ENCODE measurements at regions not wholly inside any gene's neighbourhood (a gene's known extent, or its start where the extent isn't known, plus 50 kb on each side); places are given as distances from the start of the nearest gene placed in this dataset.

DNA sequence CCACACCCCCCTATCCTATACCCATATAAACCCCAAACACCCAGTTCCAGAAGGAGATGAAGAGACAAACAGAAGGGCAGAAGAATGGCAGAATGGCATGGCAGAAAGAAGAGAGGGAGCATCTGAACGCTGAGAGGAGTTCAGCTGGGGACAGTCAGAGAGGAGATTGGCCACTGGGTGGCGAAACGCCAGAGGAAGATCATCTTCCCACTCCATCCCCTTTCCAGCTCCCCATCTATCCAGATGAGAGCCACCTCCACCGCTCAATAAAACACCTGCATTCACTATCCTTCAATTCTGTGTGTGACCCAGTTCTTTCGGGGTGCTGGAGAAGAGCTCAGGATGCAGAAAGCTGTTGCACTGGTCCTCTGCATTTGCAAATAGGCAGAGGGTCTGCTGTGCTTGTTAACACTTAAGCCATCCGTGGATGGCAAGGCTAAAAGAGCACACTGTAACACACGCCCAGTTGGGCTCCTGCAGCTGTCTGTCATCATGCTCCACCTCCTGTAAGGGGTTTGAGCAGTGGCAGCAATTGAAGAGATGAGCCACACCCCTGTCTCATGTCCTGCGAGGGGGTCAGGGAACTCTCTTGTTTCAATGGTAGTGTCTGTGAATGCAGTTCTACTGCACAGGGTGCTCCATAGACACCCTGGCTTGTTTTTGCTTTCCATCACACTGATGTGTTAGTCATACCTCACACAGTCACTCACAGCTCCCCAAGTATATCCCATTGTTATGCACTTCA lies 1034.8 kb upstream of the RBFOX1 start:
- Histone ChIP-seq H3K9me3 (no peaks in the 10 kb centered on the region), H3K27me3 (replicated peaks; ENCODE audit: insufficient read depth) (no peaks in the 10 kb centered on the region), H3K4me3 (no peak overlapping the region), H3K36me3 (no peaks in the 10 kb centered on the region), H3K27ac (no peak overlapping the region), H3K4me1 (ENCODE audit: control insufficient read depth in 1 of 2, low read depth in 2 of 2) (no peaks in the 10 kb centered on the region)
- TF ChIP-seq, protein P1, sequence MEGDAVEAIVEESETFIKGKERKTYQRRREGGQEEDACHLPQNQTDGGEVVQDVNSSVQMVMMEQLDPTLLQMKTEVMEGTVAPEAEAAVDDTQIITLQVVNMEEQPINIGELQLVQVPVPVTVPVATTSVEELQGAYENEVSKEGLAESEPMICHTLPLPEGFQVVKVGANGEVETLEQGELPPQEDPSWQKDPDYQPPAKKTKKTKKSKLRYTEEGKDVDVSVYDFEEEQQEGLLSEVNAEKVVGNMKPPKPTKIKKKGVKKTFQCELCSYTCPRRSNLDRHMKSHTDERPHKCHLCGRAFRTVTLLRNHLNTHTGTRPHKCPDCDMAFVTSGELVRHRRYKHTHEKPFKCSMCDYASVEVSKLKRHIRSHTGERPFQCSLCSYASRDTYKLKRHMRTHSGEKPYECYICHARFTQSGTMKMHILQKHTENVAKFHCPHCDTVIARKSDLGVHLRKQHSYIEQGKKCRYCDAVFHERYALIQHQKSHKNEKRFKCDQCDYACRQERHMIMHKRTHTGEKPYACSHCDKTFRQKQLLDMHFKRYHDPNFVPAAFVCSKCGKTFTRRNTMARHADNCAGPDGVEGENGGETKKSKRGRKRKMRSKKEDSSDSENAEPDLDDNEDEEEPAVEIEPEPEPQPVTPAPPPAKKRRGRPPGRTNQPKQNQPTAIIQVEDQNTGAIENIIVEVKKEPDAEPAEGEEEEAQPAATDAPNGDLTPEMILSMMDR (IDR thresholded peaks at IDR 0.05), result no peak
- no peak for ATAC-seq (ENCODE audit: insufficient number of reproducible peaks, low FRiP score, low read depth)
- DNase-seq (ENCODE audit: low spot score), result no peak

DNA sequence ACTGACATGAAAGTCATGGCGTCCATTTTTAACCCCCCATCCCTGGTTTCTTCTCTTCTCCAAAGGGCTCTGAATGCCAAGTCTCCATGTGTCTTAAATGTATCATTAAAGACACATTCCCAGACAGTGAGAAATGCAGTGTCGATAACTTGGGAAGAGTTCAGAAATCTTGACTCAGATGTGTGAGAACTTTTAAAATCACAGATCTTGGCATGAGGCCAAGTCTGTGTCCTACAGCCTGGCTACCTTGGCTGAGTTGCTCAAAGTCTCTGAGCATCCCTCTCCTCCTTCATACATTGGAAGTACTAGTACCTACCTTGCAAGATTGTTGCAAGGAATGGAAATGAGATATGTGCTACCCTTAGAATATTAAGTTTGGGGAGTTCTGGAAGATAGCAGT lies 1046.5 kb upstream of the RBFOX1 start:
- Histone ChIP-seq H3K4me3 (no peak overlapping the region), H3K36me3 (no peaks in the 10 kb centered on the region), H3K9me3 (no peaks in the 10 kb centered on the region), H3K27me3 (replicated peaks; ENCODE audit: insufficient read depth) (no peaks in the 10 kb centered on the region), H3K27ac (no peak overlapping the region), H3K4me1 (ENCODE audit: control insufficient read depth in 1 of 2, low read depth in 2 of 2) (no peaks in the 10 kb centered on the region)
- DNase-seq (ENCODE audit: low spot score), result no peak
- TF ChIP-seq, protein P1 (IDR thresholded peaks at IDR 0.05), result no peak
- ATAC-seq (ENCODE audit: insufficient number of reproducible peaks, low FRiP score, low read depth), result no peak

DNA sequence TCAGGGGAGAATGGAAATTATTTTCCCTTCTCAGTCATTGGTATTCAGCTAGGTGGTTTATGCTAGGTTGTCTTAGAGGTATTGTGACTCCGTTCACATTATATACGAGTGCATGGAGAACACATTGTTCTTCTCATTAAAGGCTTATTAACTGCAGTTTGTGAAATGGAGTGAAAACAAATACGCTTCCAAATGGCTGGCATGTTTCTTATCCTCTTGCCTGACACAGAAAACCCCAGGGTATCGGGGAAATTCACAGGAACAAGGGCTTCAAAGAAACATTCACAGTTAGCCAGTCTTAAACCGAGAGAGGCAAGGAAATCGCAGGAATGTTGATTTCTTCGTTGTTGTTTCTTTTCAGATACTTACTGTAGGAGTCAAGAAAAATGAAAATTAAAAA lies 1047.9 kb upstream of the RBFOX1 start:
- TF ChIP-seq, protein P1 (IDR thresholded peaks at IDR 0.05), result no peak
- Histone ChIP-seq H3K27ac (no peak overlapping the region), H3K36me3 (no peaks in the 10 kb centered on the region)

DNA sequence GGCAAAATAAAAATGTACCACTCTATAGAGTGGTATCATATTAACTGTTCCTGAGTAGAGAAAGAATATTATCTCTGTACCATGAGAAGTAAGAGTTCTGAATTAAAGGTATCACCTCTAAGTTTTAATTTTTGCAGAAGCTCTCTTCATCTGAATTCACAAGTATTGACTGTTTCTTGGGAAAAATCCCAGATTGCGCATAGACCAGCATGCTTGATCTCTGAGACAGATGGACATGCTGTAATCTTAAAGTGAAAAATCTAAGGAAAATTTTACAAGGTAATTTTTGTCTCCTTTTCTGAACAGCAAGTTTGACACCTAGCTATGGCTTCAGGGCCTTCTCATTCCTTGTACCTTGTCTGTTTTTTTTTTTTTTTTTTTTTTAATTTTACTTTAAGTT lies 1050.7 kb upstream of the RBFOX1 start:
- Histone ChIP-seq H3K36me3 (no peaks in the 10 kb centered on the region), H3K27ac (no peak overlapping the region), H3K27me3 (replicated peaks; ENCODE audit: insufficient read depth) (no peaks in the 10 kb centered on the region), H3K9me3 (no peaks in the 10 kb centered on the region), H3K4me3 (no peak overlapping the region), H3K4me1 (ENCODE audit: control insufficient read depth in 1 of 2, low read depth in 2 of 2) (no peaks in the 10 kb centered on the region)
- DNase-seq (ENCODE audit: low spot score) (no peak), ATAC-seq (ENCODE audit: insufficient number of reproducible peaks, low FRiP score, low read depth) (no peak)
- TF ChIP-seq, protein P1 (IDR thresholded peaks at IDR 0.05), result no peak

More for the DNA sequence above, 1047.9 kb upstream of the RBFOX1 start:
- Histone ChIP-seq H3K9me3 (no peaks in the 10 kb centered on the region), H3K4me1 (ENCODE audit: control insufficient read depth in 1 of 2, low read depth in 2 of 2) (no peaks in the 10 kb centered on the region), H3K4me3 (no peak overlapping the region), H3K27me3 (replicated peaks; ENCODE audit: insufficient read depth) (no peaks in the 10 kb centered on the region)
- DNase-seq (ENCODE audit: low spot score) (no peak), ATAC-seq (ENCODE audit: insufficient number of reproducible peaks, low FRiP score, low read depth) (no peak)

DNA sequence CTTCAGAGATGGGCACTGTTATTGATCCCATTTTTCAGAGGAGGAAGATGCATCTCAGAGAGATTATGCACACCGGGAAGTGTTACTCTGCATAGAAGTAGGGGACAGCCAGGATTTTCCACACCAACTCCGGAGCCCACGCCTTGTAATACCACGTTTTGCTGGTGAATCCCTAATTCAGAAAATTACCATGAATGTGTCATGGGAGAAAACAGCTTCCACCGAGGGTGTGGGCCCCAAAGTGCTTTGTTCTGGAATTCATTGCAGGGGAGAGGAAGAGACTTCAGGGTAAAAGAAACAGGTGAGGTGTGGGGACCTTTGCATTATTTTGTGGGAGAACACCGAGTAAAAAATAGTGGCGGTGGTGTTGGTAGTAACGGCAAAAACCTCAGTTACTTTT lies 1051.4 kb upstream of the RBFOX1 start:
- no peaks in the 10 kb centered on the region for H3K9me3 ChIP-seq
- no peak for ATAC-seq (ENCODE audit: insufficient number of reproducible peaks, low FRiP score, low read depth)

More for the DNA sequence above, 1051.4 kb upstream of the RBFOX1 start:
- DNase-seq (ENCODE audit: low spot score), result no peak
- TF ChIP-seq, protein P1 (IDR thresholded peaks at IDR 0.05), result no peak
- Histone ChIP-seq H3K4me3 (no peak overlapping the region), H3K4me1 (ENCODE audit: control insufficient read depth in 1 of 2, low read depth in 2 of 2) (no peaks in the 10 kb centered on the region), H3K27me3 (replicated peaks; ENCODE audit: insufficient read depth) (no peaks in the 10 kb centered on the region), H3K36me3 (no peaks in the 10 kb centered on the region), H3K27ac (no peak overlapping the region)

Measured in thoracic aorta (tissue), 2 donors.